ENCODE measurements at regions not wholly inside any gene's neighbourhood (a gene's known extent, or its start where the extent isn't known, plus 50 kb on each side); places are given as distances from the start of the nearest gene placed in this dataset.

DNA sequence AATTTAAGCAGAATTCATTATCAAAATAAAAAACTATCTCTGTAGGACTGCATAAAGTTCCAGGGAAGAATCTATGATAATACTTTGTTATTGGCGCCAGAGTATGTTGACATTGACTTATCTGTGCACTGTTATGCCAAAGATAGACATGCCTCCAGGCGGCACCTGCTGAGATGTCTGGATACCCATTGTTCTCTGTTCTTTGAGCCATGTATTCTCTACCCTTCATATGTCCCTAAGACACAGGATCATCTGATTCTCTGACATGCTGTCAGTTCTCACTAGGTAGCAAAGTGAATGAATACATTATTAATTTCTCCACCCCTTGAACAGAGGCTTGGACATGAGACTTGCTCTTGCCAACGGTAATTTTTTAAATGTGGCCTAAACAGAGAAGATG is 517.8 kb upstream of the SLITRK5 start:
- TF ChIP-seq EZH2 (IDR thresholded peaks at IDR 0.05; ENCODE audit: insufficient read depth, poor library complexity, severe bottlenecking) (no peak), EZH2phosphoT487 (IDR thresholded peaks at IDR 0.05; ENCODE audit: insufficient read depth, low read depth) (no peak)

Measured in GM23248 (cell line).